HepG2 (cell line): ENCODE measurements at regions not wholly inside any gene's neighbourhood (a gene's known extent, or its start where the extent isn't known, plus 50 kb on each side); places are given as distances from the start of the nearest gene placed in this dataset.

Experiments used
- ARID5B ChIP-seq: IDR thresholded peaks from 2 replicates; pipeline ENCODE4 v1.4.0; 2020; ENCODE audit warnings: mild to moderate bottlenecking, missing genetic modification reagents
- ATF4 ChIP-seq, 2 experiments: fragments of 450-650 bp in 1 of 2; sonication (generic) in 1 of 2; formaldehyde crosslinking; IDR thresholded peaks; 2 replicates each; pipeline versions ENCODE4 v1.5.0 to v1.8.0; 2020 to 2022; ENCODE audit warnings: mild to moderate bottlenecking in 1 of 2, missing genetic modification reagents in 1 of 2
- ATM ChIP-seq: fragments of 450-650 bp; IDR thresholded peaks from 2 replicates; pipeline ENCODE4 v1.7.1; 2017; ENCODE audit warnings: mild to moderate bottlenecking, borderline replicate concordance
- CBX2 ChIP-seq, 2 experiments: fragments of 200-600 bp in 1 of 2; sonication (generic); formaldehyde crosslinking in 1 of 2; IDR thresholded peaks; 2 replicates each; pipeline versions ENCODE4 v1.7.0 to v1.8.1; 2018 to 2022; ENCODE audit warnings: low read depth in 2 of 2, low read length in 1 of 2, mild to moderate bottlenecking in 1 of 2, missing genetic modification reagents in 1 of 2
- CHCHD3 ChIP-seq: sonication (generic); formaldehyde crosslinking; IDR thresholded peaks from 2 replicates; pipeline ENCODE4 v1.8.0; 2022; ENCODE audit warnings: mild to moderate bottlenecking, missing genetic modification reagents, moderate library complexity
- HHEX ChIP-seq: IDR thresholded peaks from 2 replicates; pipeline ENCODE4 v1.6.1; 2016; ENCODE audit warnings: control low read depth
- HNRNPK ChIP-seq: fragments of 200-400 bp; formaldehyde crosslinking; IDR thresholded peaks from 2 replicates; pipeline ENCODE4 v1.6.1; 2018; ENCODE audit warnings: low read length, low read depth, moderate library complexity, mild to moderate bottlenecking; ENCODE audit not compliant: poor library complexity, severe bottlenecking
- KLF16 ChIP-seq, 2 experiments: sonication (generic) in 1 of 2; formaldehyde crosslinking in 1 of 2; IDR thresholded peaks; 2 replicates each; pipeline versions ENCODE4 v1.6.1 to v1.8.0; 2016 to 2023; ENCODE audit warnings: missing genetic modification reagents in 2 of 2, missing compliant biosample characterization in 1 of 2
- MATR3 ChIP-seq: sonication (generic); formaldehyde crosslinking; IDR thresholded peaks from 2 replicates; pipeline ENCODE4 v1.4.0; 2020; ENCODE audit warnings: missing genetic modification reagents
- POLR2AphosphoS2 ChIP-seq: IDR thresholded peaks from 2 replicates; pipeline ENCODE4 v1.6.1; 2011; ENCODE audit warnings: low read depth, low read length, improper control_type of control experiment
- ZNF160 ChIP-seq: sonication (generic); formaldehyde crosslinking; IDR thresholded peaks from 2 replicates; pipeline ENCODE4 v1.8.0; 2022; ENCODE audit warnings: mild to moderate bottlenecking, inconsistent platforms, missing genetic modification reagents
- ZNF44 ChIP-seq: sonication (generic); formaldehyde crosslinking; IDR thresholded peaks from 2 replicates; pipeline ENCODE4 v1.5.1; 2020; ENCODE audit warnings: mild to moderate bottlenecking, missing genetic modification reagents
- ZNF574 ChIP-seq: sonication (generic); formaldehyde crosslinking; IDR thresholded peaks from 2 replicates; pipeline ENCODE4 v1.4.0; 2020; ENCODE audit warnings: missing genetic modification reagents
- ZNF773 ChIP-seq: sonication (generic); formaldehyde crosslinking; IDR thresholded peaks from 2 replicates; pipeline ENCODE4 v1.4.0; 2020; ENCODE audit warnings: missing genetic modification reagents, borderline replicate concordance
- TF ChIP-seq, protein P1 (sequence below): sonication (generic); formaldehyde crosslinking; conservative IDR thresholded peaks from 2 replicates; pipeline ENCODE4 v1.4.0; 2020; ENCODE audit warnings: missing genetic modification reagents
- TF ChIP-seq, protein P2 (sequence below): IDR thresholded peaks from 2 replicates; pipeline ENCODE4 v1.6.1; 2016; ENCODE audit warnings: mild to moderate bottlenecking
- TF ChIP-seq, protein P3 (sequence below): sonication (generic); formaldehyde crosslinking; IDR thresholded peaks from 2 replicates; pipeline ENCODE4 v1.5.1; 2020; ENCODE audit warnings: missing genetic modification reagents, mild to moderate bottlenecking, borderline replicate concordance

- no peak for TF ChIP-seq ATM
- TF ChIP-seq ZNF773, result no peak
- TF ChIP-seq CBX2 (IDR thresholded peaks at IDR 0.05; ENCODE audit: low read depth, low read length), result no peak
- TF ChIP-seq CBX2 (CRISPR knock-in tag; IDR thresholded peaks at IDR 0.05; ENCODE audit: low read depth), result no peak
- TF ChIP-seq, protein P1, sequence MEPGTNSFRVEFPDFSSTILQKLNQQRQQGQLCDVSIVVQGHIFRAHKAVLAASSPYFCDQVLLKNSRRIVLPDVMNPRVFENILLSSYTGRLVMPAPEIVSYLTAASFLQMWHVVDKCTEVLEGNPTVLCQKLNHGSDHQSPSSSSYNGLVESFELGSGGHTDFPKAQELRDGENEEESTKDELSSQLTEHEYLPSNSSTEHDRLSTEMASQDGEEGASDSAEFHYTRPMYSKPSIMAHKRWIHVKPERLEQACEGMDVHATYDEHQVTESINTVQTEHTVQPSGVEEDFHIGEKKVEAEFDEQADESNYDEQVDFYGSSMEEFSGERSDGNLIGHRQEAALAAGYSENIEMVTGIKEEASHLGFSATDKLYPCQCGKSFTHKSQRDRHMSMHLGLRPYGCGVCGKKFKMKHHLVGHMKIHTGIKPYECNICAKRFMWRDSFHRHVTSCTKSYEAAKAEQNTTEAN, result no peak
- TF ChIP-seq ATF4 (CRISPR knock-in tag; IDR thresholded peaks at IDR 0.05), result no peak
- TF ChIP-seq HNRNPK, result peak; percentile 90
- TF ChIP-seq, protein P2, sequence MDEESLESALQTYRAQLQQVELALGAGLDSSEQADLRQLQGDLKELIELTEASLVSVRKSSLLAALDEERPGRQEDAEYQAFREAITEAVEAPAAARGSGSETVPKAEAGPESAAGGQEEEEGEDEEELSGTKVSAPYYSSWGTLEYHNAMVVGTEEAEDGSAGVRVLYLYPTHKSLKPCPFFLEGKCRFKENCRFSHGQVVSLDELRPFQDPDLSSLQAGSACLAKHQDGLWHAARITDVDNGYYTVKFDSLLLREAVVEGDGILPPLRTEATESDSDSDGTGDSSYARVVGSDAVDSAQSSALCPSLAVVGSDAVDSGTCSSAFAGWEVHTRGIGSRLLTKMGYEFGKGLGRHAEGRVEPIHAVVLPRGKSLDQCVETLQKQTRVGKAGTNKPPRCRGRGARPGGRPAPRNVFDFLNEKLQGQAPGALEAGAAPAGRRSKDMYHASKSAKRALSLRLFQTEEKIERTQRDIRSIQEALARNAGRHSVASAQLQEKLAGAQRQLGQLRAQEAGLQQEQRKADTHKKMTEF (CRISPR knock-in tag), result 0 out of 2 replicates have a peak, but pooled peaks have one; percentile 27
- TF ChIP-seq, protein P3, sequence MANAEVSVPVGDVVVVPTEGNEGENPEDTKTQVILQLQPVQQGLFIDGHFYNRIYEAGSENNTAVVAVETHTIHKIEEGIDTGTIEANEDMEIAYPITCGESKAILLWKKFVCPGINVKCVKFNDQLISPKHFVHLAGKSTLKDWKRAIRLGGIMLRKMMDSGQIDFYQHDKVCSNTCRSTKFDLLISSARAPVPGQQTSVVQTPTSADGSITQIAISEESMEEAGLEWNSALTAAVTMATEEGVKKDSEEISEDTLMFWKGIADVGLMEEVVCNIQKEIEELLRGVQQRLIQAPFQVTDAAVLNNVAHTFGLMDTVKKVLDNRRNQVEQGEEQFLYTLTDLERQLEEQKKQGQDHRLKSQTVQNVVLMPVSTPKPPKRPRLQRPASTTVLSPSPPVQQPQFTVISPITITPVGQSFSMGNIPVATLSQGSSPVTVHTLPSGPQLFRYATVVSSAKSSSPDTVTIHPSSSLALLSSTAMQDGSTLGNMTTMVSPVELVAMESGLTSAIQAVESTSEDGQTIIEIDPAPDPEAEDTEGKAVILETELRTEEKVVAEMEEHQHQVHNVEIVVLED, result no peak
- no peak for TF ChIP-seq CHCHD3 (CRISPR knock-in tag)
- no peak for TF ChIP-seq MATR3 (CRISPR knock-in tag)
- peak; percentile 38; the same call in 1 of the 2 replicates for TF ChIP-seq ARID5B
- no peak for TF ChIP-seq ZNF44 (CRISPR knock-in tag)
- TF ChIP-seq HHEX (CRISPR knock-in tag), result no peak
- no peak for TF ChIP-seq POLR2AphosphoS2
- TF ChIP-seq KLF16 (CRISPR knock-in tag; IDR thresholded peaks at IDR 0.05), result no peak
- no peak for TF ChIP-seq ZNF574 (CRISPR knock-in tag)
- no peak for TF ChIP-seq ZNF160 (CRISPR knock-in tag)
These were observed 225.8 kb upstream of the PROX1 start (continued) for GRCh38 chr1:213761845-213762407.
